ENCODE measurements at regions not wholly inside any gene's neighbourhood (a gene's known extent, or its start where the extent isn't known, plus 50 kb on each side); places are given as distances from the start of the nearest gene placed in this dataset.
"Not testable (repeated sequence)": the region's sequence is repeated elsewhere in the genome, so short reads cannot be mapped to it uniquely, and the experiment has no call there.

GRCh38 chr4:54586320-54586955 lies 71.3 kb upstream of the KIT start:
- no peak for DNase-seq

DNA sequence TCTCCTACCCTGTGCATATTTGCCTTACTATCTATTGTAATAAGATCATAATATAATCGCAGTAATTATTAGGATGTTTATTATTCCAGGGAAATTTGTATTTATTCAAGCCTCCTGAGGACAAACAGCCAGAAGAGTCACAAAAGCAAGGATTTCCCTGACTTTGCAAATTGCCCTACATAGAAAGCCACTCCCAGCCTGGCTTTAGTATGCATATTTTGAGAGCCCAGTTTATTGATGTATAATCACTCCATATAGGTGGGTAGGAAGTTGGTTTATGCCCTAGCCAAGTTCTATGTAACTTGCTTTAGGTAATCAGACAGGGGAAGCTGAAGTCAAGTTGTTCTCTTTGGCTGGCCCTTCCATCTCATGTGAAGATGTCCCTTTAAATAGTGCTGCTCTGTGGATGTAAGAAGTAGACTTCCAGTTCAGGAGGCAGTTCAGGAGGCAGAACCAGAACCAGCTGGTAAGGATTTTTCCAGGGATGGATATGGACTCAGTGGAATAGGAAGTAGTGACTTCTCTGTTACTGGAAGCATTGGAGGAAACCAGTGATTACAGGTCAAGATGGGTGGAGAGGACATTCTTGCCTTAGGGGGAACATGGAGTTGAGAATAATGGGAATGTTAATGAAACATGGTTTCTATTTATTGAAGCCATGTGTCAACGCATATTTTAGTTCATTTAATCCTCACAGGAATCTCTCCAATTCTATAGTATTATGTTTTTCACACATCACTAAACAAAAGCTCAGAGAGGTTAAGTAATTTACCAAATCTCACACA lies 70.5 kb upstream of the KIT start:
- no peak for DNase-seq

DNA sequence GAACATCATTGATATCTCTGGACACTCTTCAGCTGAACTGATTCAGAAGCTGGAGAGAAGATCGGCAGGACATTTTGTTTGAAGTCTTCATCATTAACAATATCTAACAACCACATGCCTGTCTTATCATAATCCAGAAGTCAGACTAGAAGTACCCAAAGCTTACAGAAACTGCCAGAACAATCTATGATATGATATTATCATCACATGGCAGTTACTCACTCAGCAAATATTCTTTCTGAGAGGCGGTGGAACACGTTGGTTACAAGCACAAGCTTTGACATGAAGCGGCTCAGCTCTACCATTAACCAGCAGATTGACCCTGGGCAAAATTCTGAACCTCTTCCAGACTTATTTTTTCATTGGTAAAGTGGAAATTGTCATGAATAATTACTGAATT lies 69.4 kb upstream of the KIT start:
- DNase-seq, result no peak

- no peak for DNase-seq
Observed at GRCh38 chr4:54589586-54589985, 68.2 kb upstream of the KIT start.

DNA sequence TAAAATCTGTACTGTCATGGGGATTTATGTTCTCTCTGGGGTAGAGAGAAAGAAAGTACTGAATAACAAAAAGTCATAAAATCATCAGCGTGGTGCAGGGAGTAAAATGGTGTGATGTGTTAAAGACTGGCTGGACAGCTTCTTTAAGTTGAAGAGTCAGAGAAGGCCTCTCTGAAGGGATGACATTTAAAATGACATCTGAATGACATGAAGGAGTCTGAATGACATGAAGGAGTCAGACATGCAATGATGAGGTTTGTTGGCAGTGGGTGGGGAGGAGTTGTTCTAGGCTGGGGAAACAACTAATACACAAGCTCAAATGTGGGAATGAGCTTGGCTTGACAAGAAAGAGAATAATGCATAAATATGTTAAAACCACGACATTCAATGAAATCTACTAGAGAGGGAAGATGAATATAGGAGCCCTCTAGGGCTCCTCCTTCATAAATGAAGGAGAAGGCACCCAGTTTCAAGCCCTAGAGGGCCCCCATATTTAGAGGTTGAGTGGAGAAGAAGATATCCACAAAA lies 63.9 kb upstream of the KIT start:
- no peak for DNase-seq

DNA sequence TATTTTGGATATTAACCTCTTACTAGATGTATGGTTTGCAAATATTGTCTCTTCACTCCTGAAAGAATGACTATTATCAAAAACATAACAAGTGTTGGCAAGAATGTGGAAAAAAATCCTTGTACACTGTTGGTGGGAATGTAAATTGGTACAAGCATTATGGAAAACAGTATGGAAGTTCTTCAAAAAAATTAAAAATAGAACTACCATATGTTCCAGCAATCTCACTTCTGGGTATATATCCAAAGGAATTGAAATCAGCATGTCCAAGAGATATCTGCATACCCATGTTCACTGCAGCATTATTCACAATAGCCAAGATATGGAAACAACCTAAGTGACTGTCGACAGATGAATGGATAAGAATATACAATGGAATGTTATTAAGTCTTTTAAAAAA lies 61.6 kb upstream of the KIT start:
- no peak for DNase-seq

- DNase-seq, result not testable (repeated sequence)
Observed at GRCh38 chr4:54597678-54598077, 60.1 kb upstream of the KIT start.

DNA sequence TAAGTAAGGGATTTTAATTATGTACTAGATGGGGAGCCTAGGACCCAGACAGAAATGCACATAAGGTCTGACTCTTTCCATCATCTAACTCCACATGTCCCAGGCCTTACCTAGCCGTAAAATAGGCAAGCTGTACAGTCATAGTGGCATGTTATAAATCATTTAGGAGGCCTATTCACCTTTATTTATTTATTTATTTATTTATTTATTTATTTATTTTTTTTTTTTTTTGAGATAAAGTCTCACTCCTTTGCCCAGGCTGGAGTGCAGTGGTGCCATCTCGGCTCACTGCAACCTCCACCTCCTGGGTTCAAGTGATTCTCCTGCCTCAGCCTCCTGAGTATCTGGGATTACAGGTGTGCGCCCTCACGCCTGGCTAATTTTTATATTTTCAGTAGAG lies 55.6 kb upstream of the KIT start:
- DNase-seq, result not testable (repeated sequence)

- DNase-seq, result no peak
Observed at GRCh38 chr4:54607067-54607466, 50.7 kb upstream of the KIT start.

DNA sequence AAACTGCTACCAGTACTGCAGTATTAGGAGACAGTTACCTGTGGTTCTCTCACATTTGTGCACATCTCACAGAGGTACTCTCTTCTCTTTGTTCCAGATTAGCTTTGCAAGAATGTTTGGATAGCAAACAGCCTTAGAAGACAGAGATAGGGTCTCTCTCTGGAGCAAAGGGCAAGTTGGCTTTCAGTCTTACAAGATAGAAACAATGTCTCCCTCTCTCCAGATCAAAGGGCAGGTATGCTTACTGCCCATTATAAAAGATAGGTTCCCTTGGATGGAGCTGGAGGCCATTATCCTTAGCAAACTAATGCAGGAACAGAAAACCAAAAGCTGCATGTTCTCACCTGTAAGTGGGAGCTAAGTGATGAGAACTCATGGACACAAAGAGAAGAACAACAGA lies 50.2 kb upstream of the KIT start:
- DNase-seq, result no peak

Measured in stimulated activated CD4-positive, alpha-beta T cell treated with anti-CD3 and anti-CD28 coated beads, Interleukin-2, amount 100 ng/mL, for 24 hours (primary cell).